Activated CD4-positive, alpha-beta T cell treated with anti-CD3 and anti-CD28 coated beads for 4 hours (primary cell): ENCODE measurements at regions not wholly inside any gene's neighbourhood (a gene's known extent, or its start where the extent isn't known, plus 50 kb on each side); places are given as distances from the start of the nearest gene placed in this dataset.

Experiments used
- DNase-seq, 2 donors: peaks; one replicate each; pipeline ENCODE4 v3.0.0-alpha.2; 2020

DNA sequence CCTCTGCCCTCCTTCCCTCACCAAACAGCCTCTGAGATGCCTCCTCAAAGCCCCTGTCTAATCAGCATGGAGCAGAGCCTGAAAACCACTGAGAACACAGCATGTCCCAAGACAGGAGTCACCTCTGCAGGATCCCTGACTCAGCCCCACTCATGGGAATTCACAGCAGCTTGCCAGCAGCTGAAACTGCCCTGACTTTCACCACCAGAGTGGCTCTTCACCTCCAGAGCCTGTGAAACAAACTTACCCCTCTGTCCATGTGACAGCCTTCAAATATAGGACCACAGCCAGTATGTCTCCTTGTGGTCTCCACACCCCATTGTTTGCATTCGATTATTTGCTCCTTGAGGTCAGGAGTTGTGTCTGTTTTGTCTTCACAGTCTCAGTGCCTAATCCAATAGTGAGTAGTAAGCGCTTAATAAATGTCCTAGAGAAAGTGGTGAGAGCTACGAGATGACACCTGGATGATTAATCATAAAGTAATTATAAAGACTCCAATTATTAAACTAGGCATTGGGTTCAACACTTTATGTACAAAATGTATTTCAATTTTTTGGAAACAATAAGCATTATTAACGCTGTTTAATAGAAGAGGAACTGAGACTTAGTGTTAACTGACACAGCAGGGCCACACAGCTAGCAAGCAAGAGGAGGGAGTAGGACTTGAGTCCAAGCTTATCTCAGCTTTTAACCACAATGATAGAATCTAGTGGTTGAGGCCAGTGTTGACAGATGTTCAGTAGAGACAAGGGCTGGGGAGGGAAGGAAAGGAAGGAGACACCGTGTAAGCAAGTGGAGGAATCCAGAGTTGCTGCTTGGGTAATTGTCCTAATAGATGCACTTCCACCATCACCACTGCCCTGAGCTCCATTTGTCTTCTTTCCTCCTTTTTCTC is 358.7 kb upstream of the TNP1 start:
- DNase-seq = no peak

DNA sequence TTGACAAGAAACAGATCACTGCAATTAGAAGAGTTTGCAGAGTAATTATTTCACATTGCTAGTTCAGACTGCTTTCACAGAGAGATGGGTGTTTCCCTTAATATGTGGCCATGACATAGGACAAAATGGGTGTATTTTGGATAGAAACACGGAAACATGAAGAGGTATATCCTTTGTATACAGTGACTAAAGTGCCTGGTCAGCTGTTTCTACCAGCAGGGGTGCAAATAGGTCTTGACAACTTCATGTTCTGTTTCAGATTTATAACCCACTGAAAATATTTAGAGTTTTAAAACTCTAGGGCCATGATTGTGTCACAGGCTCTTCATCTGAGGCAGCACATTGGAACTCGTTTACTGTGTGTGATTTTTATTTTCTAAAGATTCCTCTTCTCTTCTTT is 357.1 kb upstream of the TNP1 start:
- DNase-seq = no peak

DNA sequence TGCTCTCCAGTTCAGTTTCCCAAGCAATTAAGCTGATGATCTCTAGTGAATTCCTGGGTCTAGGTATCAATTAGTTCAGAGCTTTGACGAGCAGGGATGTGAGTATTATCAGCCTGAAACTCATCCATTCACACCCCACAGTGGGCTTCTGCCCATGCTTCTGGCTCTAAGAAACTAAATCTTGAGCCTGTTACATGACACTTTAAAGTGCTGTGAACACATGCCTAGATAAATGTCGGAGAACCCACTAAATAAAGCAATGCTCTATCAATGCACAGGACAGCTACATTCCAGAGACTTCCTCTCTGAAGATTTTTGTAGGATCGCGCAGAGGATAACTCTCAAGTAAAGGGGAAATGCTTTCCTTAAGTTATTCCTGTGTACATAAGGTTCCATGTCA is 356.5 kb upstream of the TNP1 start:
- DNase-seq = no peak

DNA sequence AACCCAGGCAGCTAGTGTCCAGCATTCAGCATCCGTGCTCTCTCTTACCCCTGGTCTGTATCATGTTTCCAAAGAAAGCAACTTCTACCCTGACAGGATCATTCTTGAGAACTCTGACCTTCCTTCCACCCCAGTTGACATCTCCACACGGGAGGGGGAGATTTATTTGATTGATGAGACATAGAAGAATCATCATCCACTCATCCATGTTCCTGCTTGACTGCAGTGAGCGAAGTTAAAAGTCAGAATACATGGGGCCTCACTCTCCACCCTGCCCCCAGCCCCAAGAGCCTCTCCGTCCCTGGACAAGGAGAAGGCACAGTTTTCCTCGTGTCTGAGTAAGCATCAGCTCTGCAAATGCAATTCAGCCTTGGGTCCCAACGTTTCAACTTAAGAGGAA is 356.0 kb upstream of the TNP1 start:
- no peak for DNase-seq

DNA sequence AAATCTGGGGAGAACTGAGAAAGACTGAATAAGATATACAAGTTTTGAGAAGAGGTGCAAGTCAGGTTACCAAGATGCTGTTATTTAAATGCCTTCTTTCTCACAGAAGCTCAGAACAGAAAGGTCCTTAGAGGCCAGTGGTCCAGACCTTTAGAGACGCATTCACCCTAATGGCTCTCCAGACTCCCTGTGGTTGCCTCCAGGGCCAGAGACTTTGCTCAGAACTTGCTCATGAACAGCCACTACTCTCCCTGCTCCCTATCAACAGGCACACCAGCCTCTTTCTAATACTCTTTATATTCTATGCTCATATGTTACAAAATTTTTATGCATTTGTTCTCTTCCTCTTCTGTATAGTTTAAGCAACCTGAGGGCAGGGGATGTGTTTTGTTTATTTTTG is 349.0 kb upstream of the TNP1 start:
- DNase-seq = no peak

DNA sequence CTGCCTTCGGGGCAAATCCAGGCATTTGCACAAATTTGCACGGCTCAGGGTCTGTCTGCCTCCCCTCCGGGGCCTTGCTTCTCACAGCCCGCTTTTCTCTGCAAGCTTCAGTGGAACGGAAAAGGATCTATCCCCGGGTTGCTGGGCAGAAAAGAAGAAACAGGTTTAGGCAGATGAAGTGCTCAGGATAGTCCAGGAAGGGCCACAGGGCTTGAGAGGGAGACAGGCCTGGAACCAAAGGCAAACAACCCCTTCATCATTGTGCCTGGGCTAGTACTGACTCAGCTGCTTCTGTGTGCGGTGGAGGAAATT is 347.8 kb upstream of the TNP1 start:
- DNase-seq = no peak

DNA sequence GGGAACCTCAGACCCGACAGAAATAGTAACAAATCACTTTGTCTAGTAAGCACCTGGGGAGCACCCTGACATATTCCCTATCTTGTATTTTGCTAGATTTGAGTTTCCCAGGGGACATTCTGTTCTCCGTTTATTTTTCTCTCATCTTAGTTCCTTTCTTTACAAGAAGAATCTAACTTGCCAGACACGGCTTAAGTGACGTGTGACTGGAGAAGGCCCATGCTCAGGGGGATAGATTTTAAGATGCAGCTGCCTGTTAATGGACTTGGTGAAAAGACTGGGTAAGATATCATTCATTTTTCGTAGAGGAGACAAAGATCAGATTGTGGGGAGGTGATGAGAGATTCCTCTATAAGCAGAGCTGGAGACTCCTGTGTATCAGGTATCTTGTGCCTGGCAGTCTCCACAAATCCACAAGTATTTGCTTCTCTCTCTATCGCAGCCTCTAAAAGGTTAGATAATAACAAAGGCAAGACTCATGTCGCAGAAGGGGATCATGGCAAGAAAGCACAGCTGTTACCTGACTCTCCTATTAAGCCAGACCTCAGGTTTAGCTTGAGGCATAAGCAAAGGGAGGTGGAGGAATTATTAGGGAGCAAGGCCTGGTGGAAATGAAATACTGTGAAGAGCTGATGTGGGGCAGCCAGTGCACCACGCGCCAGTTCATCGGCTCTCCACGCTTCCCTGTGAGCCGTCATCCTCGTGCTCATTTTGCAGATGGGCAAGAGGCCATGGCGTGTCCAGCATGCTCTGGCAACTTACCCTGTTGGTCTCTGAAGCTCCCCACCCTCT is 347.2 kb upstream of the TNP1 start:
- no peak for DNase-seq

DNA sequence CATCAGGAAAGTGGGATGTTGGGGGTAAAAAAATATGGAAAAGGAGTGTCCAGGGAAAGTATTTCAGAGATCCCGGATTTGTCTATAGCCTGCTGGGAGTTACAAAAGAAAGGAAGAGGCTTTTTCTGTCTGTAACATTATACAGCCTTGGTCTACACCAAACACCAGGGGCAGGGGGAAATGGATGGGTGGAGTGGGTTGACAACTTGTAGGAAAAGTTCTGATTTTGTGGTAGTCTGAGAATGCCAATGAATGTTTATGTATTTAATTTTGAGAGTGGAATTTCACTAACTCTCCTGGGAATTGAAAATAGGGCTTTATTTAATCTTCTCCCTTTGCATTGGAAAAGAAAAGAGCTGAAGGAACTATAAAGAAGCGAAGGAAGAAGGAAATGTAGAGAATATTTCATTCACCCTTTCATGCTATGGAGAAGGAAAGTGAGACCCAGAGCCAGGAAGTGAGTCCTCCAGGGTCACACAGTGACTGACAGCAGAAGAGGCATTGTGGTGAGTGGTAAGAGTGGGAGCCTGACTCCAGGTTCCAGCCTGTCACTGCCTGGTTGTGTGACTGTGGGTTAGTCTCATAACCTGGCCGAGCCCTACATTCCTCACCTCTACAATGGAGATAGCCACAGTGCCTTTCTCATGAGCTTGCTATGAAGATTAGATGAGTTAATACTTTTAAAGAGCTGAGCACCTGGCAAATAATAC is 346.3 kb upstream of the TNP1 start:
- DNase-seq = no peak

DNA sequence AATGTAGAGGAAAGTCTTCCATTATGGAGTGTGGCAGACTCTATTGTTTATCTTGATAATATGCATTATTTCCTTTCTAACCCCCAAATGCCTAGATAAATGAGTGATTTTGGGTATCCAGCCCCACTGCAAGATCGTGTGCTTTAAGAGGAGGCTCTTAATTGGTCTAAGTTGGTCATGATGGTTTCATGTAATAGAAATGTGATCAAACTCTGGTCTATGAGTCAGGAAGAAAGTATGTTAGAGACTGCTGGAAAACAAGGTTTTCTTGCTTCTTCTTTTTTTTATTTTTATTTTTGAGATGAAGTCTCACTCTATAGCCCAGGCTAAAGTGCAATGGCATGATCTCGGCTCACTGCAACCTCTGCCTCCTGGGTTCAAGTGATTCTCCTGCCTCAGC is 344.5 kb upstream of the TNP1 start:
- DNase-seq = no peak

DNA sequence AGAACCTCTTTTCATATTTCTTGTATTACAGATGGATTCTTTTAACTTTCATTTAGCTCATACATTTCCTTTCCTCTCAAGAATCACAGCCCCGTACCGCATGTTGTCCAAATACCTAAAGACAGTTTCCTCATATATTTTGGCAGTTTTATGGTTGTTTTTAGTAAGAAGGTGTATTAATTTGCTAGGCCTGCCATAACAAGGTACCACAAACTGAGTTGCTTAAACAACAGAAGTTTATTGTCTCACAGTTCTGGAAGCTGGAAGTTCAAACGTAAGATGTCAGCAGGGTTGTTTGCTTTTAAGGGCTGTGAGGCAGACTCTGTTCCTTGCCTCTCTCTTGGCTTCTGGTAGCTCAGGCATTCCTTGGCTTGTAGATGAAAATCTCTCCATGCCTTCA is 343.2 kb upstream of the TNP1 start:
- DNase-seq = no peak

DNA sequence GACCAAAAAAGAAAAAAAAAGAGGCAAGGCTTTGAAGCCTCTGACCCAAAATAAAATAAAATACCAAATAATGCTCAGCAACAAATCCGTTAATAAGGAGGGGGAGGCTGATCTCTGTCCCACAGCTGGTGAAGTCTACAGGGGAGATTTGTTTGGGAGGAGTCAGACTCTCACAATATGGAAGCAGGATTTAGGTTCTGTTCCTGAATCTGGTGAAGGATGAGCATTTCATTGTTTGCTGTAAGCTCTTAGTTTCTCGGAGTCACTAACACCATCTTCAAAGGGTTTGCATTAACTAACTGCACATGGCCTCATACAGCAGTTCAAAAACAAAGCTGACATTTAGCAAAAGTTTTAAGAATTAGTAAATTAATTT is 339.4 kb upstream of the TNP1 start:
- DNase-seq = no peak

DNA sequence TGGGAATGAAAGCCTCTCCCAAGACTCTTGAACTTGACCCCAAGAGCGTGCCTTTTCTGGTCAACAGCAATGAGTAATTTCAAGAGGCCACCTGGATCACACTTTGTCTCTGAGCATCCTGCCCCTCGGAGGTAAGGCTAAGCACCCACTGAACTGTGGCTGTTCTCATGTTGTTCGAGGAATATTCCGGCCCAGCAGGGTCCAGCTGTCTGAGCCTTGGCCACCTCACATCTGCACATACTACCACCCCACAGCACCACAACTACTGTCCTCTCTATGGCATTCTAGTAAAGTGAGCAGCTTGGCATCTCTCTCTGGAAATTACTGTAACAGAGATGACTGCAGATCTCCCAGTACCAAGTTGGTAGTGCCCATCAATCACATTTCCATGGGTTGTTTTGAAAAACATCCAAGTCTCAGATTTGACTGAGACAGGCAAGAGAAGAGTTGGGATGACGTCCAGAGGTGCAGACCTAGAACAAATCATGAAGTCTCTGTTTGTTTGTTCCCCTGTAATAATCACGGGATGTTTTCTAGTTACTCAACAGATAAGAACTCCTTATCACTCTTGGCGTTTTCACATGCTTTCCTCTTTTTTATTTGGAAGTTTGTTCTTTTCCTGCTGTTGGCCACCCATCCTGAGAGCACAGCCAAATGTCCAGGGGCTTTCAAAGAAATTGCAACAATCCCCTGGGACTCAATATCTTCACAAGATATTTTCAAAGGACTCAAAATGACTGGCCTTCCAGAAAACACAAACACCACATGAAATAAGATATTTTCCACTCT is 336.0 kb upstream of the TNP1 start:
- DNase-seq = no peak

DNA sequence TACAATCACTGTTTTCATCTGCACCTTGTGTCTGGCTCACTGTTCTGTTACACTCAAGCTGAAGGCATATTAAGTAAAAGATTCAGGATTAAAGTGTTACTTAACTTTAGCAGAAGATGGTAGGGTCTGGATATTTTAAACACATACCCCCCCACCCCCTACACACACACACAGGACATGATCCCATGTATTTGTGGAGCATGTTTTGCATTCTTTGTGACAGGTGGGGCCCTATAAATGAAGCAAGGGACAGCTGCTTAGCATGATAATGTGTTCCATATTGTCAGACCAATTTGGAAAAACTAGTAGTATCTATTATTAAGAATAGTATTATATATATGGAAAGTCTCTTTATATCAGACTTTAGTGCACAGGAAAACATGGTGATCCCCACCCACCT is 335.2 kb upstream of the TNP1 start:
- no peak for DNase-seq

DNA sequence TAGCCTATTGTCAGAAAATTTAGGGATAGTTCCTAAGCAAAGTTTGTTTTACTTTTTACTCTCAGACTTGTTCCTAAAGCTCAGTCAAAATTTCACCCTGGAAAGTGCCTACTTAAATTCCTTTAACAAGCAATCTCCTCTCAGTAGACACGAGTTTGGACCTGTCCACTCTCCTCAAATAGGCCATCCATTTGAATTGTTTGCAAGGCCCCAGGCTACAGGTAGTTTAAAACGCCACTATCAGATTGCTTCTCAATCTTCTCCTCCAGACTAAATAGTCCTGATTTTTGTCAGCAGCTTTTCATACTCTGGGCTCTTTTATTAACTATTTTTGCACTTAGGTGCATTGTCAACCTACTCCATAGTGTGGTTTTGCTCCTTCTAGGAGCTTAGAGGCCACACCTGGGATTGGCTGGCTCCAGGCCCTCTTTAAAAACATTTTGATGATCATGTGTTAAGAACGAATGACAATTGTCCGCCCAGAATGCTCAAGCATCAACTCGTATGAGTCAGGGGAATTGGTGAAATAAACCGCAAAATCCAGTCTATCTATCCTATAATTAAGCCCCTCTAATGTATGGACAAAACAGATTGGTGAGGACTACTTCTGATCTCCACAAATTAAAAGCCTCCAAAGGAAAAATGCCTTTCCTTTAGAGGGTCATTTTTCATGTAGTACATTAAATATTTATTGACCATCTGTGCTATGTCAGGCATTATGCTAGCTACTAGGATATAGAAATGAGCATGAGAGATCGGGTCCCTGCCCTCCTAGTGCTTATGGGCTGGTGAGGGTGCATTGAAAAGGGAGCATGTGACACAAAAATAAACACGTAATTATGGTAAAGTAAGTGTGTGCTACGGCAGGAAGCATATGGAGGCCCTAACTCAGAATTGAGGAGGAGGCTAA is 333.8 kb upstream of the TNP1 start:
- no peak for DNase-seq

DNA sequence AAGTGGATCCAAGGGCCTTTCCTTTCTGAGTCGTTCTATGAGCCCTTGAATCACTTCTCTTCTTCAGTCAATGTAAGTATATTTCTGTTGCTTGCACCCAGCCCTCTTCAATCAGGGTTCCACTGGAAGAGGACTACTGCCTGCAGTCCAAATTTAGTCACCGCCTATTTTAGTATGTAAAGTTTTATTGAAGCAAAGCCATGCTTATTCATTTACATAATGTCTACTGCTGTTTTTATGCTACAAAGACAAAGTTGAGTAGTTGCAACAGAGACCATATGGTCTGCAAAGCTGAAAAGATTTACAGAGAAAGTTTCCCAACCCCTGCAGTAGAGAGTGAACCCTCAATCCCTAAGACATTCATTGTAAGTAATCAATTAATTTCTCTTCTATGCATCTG is 332.5 kb upstream of the TNP1 start:
- no peak for DNase-seq

DNA sequence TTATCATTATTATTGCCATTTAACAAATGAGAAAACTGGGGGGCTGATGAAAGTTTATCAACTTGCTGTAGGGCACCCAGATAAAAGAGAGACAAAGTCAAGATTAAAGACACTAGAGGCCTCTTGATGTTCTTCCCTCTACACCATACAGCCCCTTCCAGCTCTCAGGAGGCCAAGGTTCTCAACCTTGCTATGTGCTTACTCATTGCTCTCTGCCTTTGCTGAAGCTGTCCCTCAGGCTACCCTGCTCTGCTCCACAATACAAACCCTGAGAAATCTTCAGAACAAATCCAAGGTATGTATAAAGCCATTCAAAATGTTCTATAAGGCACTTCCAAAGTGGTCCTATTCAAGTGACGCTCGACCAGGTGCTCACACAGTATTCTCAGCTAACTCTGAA is 329.9 kb upstream of the TNP1 start:
- no peak for DNase-seq

DNA sequence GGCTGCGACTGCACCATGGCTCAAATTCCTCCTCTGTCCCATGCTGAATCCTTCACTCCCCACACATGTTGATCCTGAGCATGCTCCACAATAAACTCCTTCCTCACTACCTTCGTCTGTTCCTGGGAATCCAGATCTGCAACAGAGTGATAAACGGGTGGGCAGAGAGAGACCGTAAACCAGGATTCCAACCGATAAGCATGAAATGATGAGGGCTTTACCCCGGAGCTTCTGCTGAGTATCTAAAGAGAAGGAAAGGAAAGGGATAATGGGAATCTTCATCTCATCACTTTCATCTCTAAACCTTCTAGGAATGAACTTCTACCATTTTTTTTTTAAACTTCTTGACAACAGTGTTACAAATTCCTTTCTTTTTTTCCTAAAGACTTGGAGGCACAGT is 329.3 kb upstream of the TNP1 start:
- no peak for DNase-seq

DNA sequence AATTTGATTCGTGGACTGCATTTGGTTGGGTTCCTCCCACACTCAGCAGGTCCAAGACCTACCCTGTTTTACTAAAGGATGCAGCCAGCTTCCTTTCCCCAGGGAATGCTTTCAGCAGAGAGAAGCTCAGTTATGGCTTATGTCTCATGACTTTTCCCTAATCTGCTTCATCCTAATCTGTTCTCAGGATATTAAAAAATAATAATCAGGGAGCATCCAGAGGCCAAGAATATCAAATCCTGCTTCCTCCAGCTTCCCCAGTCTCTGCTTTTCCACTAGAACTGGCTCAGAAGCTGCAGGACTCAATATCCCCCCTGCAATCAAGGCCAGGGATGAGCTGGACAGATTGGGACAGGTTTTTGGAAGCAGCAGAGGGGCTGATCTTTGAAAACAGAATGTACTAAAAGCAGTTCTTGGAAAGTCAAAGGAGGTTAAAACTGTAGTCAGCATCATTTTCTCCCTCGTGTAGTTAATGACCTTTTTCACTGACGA is 326.9 kb upstream of the TNP1 start:
- DNase-seq = no peak

DNA sequence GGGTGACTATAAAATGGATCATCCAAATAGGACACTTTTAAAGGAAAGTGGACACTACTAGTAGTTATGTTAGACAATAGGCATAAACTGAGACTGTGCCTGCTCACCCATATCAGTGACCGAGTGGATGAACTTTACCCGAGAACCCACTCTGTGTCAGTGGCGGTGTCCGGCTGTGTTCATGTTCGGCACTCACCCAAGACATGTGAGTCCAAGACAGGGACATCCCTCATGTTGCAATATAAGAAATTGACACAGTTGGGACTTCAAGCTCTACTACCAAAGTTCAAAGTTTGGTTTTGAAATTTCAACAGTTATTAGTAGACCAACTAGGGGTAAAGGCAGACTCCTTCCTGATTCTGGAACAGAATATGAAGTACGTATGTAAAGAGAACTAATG is 326.3 kb upstream of the TNP1 start:
- no peak for DNase-seq

DNA sequence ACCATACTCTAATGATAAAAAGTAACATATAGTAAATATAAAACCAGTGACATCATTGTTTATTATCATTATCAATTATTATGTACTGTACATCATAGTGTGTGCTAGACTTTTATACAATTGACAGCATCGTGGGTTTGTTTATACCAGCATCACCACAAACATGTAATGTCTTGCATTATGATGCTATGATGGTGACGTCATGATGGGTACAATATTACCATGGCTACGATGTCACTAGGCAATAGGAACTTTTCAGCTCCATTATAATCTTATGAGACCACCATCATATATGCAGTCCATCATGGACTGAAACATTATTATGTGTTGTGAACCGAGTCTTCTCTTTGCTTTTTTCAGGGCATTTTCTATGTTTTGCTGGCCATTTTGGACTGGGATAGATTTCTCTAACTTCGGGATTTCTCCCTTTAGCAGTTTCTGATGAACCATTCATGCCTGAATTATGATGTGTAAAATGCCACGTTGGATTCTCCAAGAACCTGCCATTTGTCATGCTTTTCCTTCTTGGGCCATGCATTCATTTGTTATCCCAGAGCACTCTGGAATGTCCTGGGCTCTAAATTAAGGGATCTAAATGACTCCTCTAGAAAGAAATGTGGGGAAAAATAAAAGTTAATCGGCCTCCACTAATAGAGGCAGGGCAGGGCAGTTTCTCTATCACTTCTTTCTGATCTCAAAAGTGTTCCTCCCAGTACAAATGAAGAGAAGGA is 325.6 kb upstream of the TNP1 start:
- DNase-seq = no peak

DNA sequence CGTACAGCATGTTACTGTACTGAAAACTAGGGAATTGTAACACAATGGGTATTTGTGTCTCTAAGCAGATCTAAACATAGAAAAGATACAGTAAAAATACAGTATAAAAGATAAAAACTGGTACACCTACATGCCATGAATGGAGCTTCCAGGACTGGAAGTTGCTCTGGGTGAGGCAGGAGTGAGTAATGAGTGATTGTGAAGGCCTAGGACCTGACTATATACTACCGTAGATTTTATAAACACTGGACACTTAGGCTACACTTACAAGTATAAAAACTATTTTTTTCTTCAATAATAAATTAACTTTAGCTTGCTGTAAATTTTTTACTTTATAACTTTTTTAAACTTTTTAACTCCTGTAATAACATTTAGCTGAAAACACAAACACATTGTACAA is 324.4 kb upstream of the TNP1 start:
- DNase-seq = no peak
